HG03432 (cell line): ENCODE measurements at regions not wholly inside any gene's neighbourhood (a gene's known extent, or its start where the extent isn't known, plus 50 kb on each side); places are given as distances from the start of the nearest gene placed in this dataset.

ENCODE experiments used
- ATAC-seq: cut with Tn5 transposase; IDR thresholded peaks from one replicate; pipeline ENCODE4 v1.9.1; 2021; ENCODE audit warnings: mild to moderate bottlenecking, moderate library complexity; ENCODE audit not compliant: unreplicated experiment

- no peak for ATAC-seq
Measured at GRCh38 chr5:158485604-158486081, 614.1 kb downstream of the EBF1 start.

GRCh38 chr5:158485047-158485446, 614.7 kb downstream of the EBF1 start:
- no peak for ATAC-seq

GRCh38 chr5:158484150-158484549, 615.6 kb downstream of the EBF1 start:
- ATAC-seq, result no peak

- no peak for ATAC-seq
Measured at GRCh38 chr5:158483281-158483860, 616.3 kb downstream of the EBF1 start.

- no peak for ATAC-seq
Measured at GRCh38 chr5:158482125-158482524, 617.6 kb downstream of the EBF1 start.

GRCh38 chr5:158478139-158478538, 619.2 kb upstream of the CLINT1 start:
- ATAC-seq, result no peak

GRCh38 chr5:158477214-158477613, 618.3 kb upstream of the CLINT1 start:
- ATAC-seq, result no peak

- ATAC-seq, result no peak
Measured at GRCh38 chr5:158473016-158473635, 614.2 kb upstream of the CLINT1 start.

- ATAC-seq, result no peak
Measured at GRCh38 chr5:158471535-158471924, 612.6 kb upstream of the CLINT1 start.

GRCh38 chr5:158470764-158471534, 612.0 kb upstream of the CLINT1 start:
- ATAC-seq, result no peak

- no peak for ATAC-seq
Measured at GRCh38 chr5:158468444-158468843, 609.5 kb upstream of the CLINT1 start.

GRCh38 chr5:158466191-158466590, 607.2 kb upstream of the CLINT1 start:
- ATAC-seq, result no peak

GRCh38 chr5:158465086-158465972, 606.4 kb upstream of the CLINT1 start:
- ATAC-seq, result no peak

- ATAC-seq, result no peak
Measured at GRCh38 chr5:158464383-158464782, 605.4 kb upstream of the CLINT1 start.

- no peak for ATAC-seq
Measured at GRCh38 chr5:158463938-158464337, 605.0 kb upstream of the CLINT1 start.

- no peak for ATAC-seq
Measured at GRCh38 chr5:158463188-158463587, 604.2 kb upstream of the CLINT1 start.

GRCh38 chr5:158462349-158463114, 603.6 kb upstream of the CLINT1 start:
- no peak for ATAC-seq

GRCh38 chr5:158461240-158461854, 602.4 kb upstream of the CLINT1 start:
- no peak for ATAC-seq

GRCh38 chr5:158458086-158458485, 599.1 kb upstream of the CLINT1 start:
- no peak for ATAC-seq

GRCh38 chr5:158456756-158457155, 597.8 kb upstream of the CLINT1 start:
- no peak for ATAC-seq
